ENCODE measurements at regions not wholly inside any gene's neighbourhood (a gene's known extent, or its start where the extent isn't known, plus 50 kb on each side); places are given as distances from the start of the nearest gene placed in this dataset.

GRCh38 chr6:155755452-155755851 is 299.8 kb upstream of the NOX3 start:
- TF ChIP-seq ESRRG (CRISPR knock-in tag; IDR thresholded peaks at IDR 0.05) (no peak), PATZ1 (CRISPR knock-in tag; IDR thresholded peaks at IDR 0.05; ENCODE audit: borderline replicate concordance) (no peak), ZC3H10 (CRISPR knock-in tag; IDR thresholded peaks at IDR 0.05) (no peak), BACH2 (CRISPR knock-in tag; IDR thresholded peaks at IDR 0.05; ENCODE audit: borderline replicate concordance) (no peak), RARB (CRISPR knock-in tag; IDR thresholded peaks at IDR 0.05) (no peak), TCF4 (CRISPR knock-in tag; IDR thresholded peaks at IDR 0.05; ENCODE audit: borderline replicate concordance) (no peak), OSR1 (CRISPR knock-in tag; IDR thresholded peaks at IDR 0.05) (no peak), ZNF8 (CRISPR knock-in tag; IDR thresholded peaks at IDR 0.05) (no peak), ZFP30 (CRISPR knock-in tag; IDR thresholded peaks at IDR 0.05) (no peak), CSRNP3 (CRISPR knock-in tag; IDR thresholded peaks at IDR 0.05) (no peak), ARNTL (CRISPR knock-in tag; IDR thresholded peaks at IDR 0.05; ENCODE audit: borderline replicate concordance, low read depth) (no peak), ZFP3 (CRISPR knock-in tag; IDR thresholded peaks at IDR 0.05) (no peak)
- TF ChIP-seq, protein P1, sequence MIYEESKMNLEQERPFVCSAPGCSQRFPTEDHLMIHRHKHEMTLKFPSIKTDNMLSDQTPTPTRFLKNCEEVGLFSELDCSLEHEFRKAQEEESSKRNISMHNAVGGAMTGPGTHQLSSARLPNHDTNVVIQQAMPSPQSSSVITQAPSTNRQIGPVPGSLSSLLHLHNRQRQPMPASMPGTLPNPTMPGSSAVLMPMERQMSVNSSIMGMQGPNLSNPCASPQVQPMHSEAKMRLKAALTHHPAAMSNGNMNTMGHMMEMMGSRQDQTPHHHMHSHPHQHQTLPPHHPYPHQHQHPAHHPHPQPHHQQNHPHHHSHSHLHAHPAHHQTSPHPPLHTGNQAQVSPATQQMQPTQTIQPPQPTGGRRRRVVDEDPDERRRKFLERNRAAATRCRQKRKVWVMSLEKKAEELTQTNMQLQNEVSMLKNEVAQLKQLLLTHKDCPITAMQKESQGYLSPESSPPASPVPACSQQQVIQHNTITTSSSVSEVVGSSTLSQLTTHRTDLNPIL (CRISPR knock-in tag; IDR thresholded peaks at IDR 0.05; ENCODE audit: low read depth) = no peak
